GM12864 (cell line): ENCODE measurements at regions not wholly inside any gene's neighbourhood (a gene's known extent, or its start where the extent isn't known, plus 50 kb on each side); places are given as distances from the start of the nearest gene placed in this dataset.

ENCODE experiments used
- DNase-seq: peaks from one replicate; pipeline ENCODE4 v3.0.0-alpha.2; 2011; ENCODE audit warnings: low read depth
- H3K4me3 ChIP-seq: 2 replicates; pipeline ENCODE4 v1.5.1; 2011; ENCODE audit warnings: mild to moderate bottlenecking, low read depth, low read length, control low read depth
- TF ChIP-seq, protein P1 (sequence below): IDR thresholded peaks from 2 replicates; pipeline ENCODE4 v1.5.1; 2011; ENCODE audit warnings: low read depth, mild to moderate bottlenecking, moderate library complexity, low read length, control low read depth, inconsistent platforms; ENCODE audit errors: missing control alignments

DNA sequence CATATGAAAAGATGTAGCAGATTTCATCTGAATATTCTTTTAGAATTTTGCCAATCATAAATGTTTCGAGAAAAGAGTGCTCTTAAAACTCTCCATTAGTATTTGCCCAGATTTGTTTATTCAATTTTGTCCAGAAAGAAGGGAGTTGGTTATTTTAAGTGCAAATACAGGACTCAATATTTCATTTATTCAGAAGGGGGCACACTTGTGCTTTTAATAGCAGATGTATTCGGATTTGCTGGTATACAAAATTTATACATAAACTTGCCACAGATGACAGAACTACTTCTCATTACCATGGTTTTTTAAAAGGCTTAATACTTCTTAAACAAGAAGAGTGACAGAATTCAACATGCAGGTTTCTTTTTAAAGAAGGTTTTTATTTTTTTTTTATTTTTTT lies 69.8 kb upstream of the GRM7 start:
- no peak overlapping the region for H3K4me3 ChIP-seq
- DNase-seq = no peak
- TF ChIP-seq, protein P1, sequence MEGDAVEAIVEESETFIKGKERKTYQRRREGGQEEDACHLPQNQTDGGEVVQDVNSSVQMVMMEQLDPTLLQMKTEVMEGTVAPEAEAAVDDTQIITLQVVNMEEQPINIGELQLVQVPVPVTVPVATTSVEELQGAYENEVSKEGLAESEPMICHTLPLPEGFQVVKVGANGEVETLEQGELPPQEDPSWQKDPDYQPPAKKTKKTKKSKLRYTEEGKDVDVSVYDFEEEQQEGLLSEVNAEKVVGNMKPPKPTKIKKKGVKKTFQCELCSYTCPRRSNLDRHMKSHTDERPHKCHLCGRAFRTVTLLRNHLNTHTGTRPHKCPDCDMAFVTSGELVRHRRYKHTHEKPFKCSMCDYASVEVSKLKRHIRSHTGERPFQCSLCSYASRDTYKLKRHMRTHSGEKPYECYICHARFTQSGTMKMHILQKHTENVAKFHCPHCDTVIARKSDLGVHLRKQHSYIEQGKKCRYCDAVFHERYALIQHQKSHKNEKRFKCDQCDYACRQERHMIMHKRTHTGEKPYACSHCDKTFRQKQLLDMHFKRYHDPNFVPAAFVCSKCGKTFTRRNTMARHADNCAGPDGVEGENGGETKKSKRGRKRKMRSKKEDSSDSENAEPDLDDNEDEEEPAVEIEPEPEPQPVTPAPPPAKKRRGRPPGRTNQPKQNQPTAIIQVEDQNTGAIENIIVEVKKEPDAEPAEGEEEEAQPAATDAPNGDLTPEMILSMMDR = no peak

DNA sequence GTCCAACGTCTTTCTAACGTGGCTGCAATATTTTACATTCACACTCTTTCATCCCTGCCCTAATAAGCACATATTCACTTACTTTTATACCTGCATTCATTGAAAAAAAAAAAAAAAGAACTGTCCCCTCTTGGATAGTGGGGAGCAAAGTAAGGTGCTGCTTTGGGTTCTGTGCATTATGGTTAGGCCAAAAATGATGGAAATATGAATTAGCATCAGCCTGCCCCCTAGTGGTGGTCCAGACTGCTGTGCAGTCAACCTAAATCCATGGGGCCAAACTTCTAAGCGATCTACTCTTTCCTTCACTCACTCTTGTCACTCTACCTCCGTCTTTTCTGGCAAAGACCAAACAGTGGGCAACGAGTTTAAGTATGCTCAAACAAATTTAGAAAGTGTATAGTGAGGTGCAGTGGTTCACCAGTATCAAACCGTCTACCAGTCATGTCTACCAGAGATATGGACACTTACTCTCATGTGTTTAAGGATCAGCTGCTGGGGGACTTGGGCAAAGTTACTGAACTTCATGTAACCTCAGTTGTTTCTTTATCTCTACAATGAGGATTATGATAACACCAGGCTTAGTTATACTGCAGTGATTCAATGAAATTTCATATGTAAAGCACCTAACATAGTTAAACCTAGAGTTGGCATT lies 61.5 kb upstream of the GRM7 start:
- peak; percentile 10 for DNase-seq
- TF ChIP-seq, protein P1 = peak; percentile 88
- H3K4me3 ChIP-seq = no peak overlapping the region

DNA sequence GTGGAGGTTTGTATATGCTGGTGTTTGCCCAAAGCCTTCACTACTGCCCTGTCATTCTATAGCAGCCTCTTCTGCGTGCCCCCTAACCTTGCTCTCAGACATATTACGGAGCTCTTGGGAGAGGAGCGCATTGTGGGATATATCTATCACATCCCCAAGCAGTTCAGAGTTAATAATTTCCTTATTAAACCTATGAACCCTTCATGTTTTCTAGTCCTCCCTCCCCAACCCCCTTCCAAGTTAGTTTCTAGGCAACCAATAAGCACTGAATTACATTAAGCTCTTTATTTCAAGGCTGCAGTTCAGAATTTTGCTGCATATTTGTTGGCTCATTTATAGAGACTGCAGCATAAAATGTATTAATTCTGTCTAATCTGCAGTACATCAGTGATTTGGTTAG lies 57.3 kb upstream of the GRM7 start:
- DNase-seq = no peak
- no peak overlapping the region for H3K4me3 ChIP-seq
- TF ChIP-seq, protein P1 = no peak

DNA sequence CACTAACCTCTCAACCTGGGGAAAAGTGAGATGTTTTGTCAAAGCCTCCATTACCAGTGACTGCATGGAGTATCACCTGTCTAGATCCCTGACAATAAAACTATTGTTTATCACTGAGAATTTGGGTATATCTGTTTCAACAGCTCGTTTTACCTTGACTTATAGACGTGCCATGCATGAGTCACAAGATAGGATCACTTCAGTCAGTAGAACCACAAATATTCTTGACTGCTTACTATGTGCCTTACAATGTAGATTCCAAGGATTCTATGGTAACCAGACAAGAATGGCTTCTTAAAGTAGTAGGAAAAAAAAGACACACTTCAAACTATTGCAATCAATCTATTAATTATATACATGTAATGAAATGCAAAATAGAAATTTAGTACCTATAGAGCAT lies 55.7 kb upstream of the GRM7 start:
- no peak for DNase-seq
- no peak overlapping the region for H3K4me3 ChIP-seq
- TF ChIP-seq, protein P1 = no peak

DNA sequence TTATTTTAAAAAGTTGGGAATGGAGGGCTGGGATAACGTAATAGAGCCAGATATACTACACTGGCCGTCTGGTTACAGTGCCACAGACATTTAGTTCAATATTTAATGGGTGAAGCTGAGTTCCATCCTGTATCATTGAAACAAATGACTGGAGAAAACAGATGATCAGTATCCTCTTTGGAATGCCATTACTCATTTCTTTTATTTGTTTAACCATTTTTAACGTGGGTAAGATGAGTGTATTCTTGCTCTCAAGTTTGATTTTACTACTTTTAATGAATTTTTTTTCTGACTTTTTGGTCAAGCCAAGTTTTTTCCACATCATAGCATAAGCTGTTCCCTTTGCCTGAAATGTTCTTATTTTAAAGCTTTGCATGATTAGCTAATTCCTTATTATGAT lies 53.9 kb upstream of the GRM7 start:
- no peak overlapping the region for H3K4me3 ChIP-seq
- DNase-seq = no peak
- TF ChIP-seq, protein P1 = no peak

DNA sequence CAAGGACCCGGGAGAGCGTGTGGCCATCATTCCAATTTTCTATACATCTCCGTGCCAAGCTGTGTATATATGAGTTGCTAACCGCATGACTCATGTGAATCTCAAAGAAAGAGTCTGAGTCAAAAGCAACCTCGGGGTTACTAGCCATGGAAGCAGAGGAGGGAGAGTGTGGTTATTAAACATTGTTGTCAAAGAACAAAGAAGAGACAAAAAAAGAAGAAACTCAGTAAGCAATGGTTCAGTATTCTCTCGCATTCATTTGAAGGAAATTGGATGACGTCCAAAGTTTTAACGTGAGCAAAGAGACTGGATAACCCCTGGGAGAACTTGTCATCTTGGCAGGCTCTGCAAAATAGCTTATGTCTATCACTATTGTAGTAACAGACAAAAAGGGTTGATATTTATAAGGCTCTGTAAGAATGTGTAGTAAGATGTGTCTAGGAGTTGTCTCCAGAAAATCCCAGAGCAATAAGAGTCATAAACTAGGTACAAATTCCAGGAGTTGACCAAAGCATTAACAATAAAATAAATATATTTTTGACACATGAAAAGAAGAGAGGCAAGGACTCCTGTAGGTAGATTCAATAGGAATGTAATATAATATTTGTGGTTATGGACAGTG lies 52.8 kb upstream of the GRM7 start:
- H3K4me3 ChIP-seq = no peak overlapping the region
- TF ChIP-seq, protein P1 = no peak
- DNase-seq = no peak

DNA sequence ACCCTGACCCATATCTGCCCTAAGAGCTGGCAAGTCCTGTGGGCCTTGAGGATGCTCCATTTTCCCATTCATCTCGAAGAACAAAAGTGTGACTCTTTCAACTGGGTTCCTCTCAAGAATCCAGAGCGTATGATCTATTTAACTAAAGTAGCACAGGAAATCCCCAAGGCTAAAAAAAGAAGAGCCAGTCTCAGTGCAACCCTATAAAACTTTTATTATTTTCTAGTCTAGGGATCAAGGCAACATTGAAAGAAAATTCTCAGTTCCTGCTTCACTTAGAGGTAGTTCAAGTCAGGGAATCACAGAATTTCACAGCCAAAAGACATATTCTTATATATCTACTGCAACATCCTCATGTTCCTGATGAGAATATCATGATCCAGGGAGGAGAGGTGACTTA lies 51.6 kb upstream of the GRM7 start:
- H3K4me3 ChIP-seq = no peak overlapping the region
- DNase-seq = no peak
- TF ChIP-seq, protein P1 = no peak
